PC-9 (cell line): ENCODE measurements at regions not wholly inside any gene's neighbourhood (a gene's known extent, or its start where the extent isn't known, plus 50 kb on each side); places are given as distances from the start of the nearest gene placed in this dataset.

ENCODE experiments used
- BruUV-seq: library from RNA; stranded (reverse); fragments of 400-500 nt; replicated peaks from 2 replicates; lab custom pipeline; 2021; lab: Mats Ljungman, UMichigan
- CTCF ChIA-PET: fragments of 300-600 bp; sonication (Branson Sonifier 250); formaldehyde crosslinking; loops from one replicate; lab custom pipeline; 2022; ENCODE audit warnings: antibody characterized with exemption; lab: Charles Lee
- POLR2A ChIA-PET: fragments of 300-600 bp; sonication (Branson Sonifier 250); formaldehyde crosslinking; loops from one replicate; lab custom pipeline; 2022; ENCODE audit warnings: antibody characterized with exemption; ENCODE audit not compliant: unreplicated experiment; lab: Charles Lee
- DNase-seq, 2 experiments: peaks; one replicate each; pipeline versions ENCODE4 v3.0.0 to v3.0.0-alpha.2; 2015 to 2022; ENCODE audit warnings: mixed read lengths in 1 of 2
- H2AFZ ChIP-seq: fragments of 200-600 bp; sonication (generic); 2 replicates; pipeline ENCODE4 v1.8.1; 2017; ENCODE audit warnings: antibody characterized with exemption
- H3F3A ChIP-seq: fragments of 200-600 bp; sonication (generic); 2 replicates; pipeline ENCODE4 v1.8.1; 2017; ENCODE audit warnings: antibody characterized with exemption, mild to moderate bottlenecking, low read depth; ENCODE audit not compliant: insufficient read depth
- H3K27ac ChIP-seq: fragments of 200-600 bp; sonication (generic); 2 replicates; pipeline ENCODE4 v1.6.1; 2016; ENCODE audit warnings: mixed run types
- H3K27me3 ChIP-seq: fragments of 200-600 bp; sonication (generic); 2 replicates; pipeline ENCODE4 v1.6.1; 2016; ENCODE audit warnings: low read depth, mixed run types; ENCODE audit not compliant: insufficient read depth
- H3K36me3 ChIP-seq: fragments of 200-600 bp; sonication (generic); 2 replicates; pipeline ENCODE4 v1.6.1; 2016; ENCODE audit warnings: low read depth, mixed run types
- H3K4me1 ChIP-seq: fragments of 200-600 bp; sonication (generic); replicated peaks from 2 replicates; pipeline ENCODE4 v1.6.1; 2016; ENCODE audit warnings: mixed run types; ENCODE audit not compliant: insufficient read depth
- H3K4me2 ChIP-seq: fragments of 200-600 bp; sonication (generic); 2 replicates; pipeline ENCODE4 v1.6.1; 2017; ENCODE audit warnings: mixed run types
- H3K4me3 ChIP-seq: fragments of 200-600 bp; sonication (generic); 2 replicates; pipeline ENCODE4 v1.6.1; 2016; ENCODE audit warnings: mixed run types
- H3K79me2 ChIP-seq: fragments of 200-600 bp; sonication (generic); 2 replicates; pipeline ENCODE4 v1.6.1; 2017; ENCODE audit warnings: low read depth, mixed run types
- H3K9me2 ChIP-seq: fragments of 200-600 bp; sonication (generic); 2 replicates; pipeline ENCODE4 v1.8.1; 2017; ENCODE audit warnings: mild to moderate bottlenecking; ENCODE audit not compliant: insufficient read depth
- H3K9me3 ChIP-seq: fragments of 200-600 bp; sonication (generic); 2 replicates; pipeline ENCODE4 v1.8.1; 2016; ENCODE audit warnings: low read depth; ENCODE audit not compliant: insufficient read depth
- H4K20me1 ChIP-seq: fragments of 200-600 bp; sonication (generic); 2 replicates; pipeline ENCODE4 v1.8.1; 2017; ENCODE audit not compliant: insufficient read depth
- EZH2 ChIP-seq: fragments of 200-600 bp; sonication (generic); IDR thresholded peaks from 2 replicates; pipeline ENCODE4 v1.8.0; 2017; ENCODE audit warnings: antibody characterized with exemption, low read depth
- intact Hi-C: fragments of 100-400 bp; cut with micrococcal nuclease; formaldehyde crosslinking; loops from one replicate; pipeline ENCODE4 v1.10.0; 2022; ENCODE audit not compliant: unreplicated experiment
- TF ChIP-seq, protein P1 (sequence below): fragments of 200-600 bp; sonication (generic); conservative IDR thresholded peaks from 2 replicates; pipeline ENCODE4 v1.6.1; 2017; ENCODE audit warnings: mixed run types, antibody characterized with exemption, mild to moderate bottlenecking, moderate library complexity

DNA sequence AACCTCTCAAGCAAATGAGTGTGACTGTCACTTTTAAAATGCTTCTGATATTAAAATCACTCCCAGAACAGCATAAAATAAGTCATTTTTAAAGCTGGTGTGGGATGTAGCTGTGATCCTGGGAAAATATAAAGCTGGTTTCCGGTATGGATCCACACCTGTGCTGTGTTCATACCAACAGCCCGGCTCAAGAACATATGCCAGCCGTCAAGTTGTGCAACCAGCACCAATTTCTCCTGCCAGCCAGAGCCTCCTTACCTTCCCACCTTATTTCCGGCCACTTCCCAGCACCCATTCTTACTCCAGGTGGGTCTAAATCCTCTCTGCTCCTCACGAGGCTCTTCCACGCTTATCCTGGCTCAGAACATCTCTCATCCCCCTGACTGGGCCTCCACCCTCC, 50.9 kb upstream of the RPS6KA2 start:
- Histone ChIP-seq H3K79me2 (no peaks in the 10 kb centered on the region), H3K4me2 (peak overlapping the region; percentile 62), H3K4me1 (peaks cover 38% of the 10 kb centered on the region), H2AFZ (no peak overlapping the region), H3K9me2 (no peaks in the 10 kb centered on the region), H3F3A (peaks cover 10% of the 10 kb centered on the region; the same call in 1 of the 2 replicates), H4K20me1 (no peaks in the 10 kb centered on the region), H3K36me3 (no peaks in the 10 kb centered on the region), H3K9me3 (no peaks in the 10 kb centered on the region), H3K27me3 (no peaks in the 10 kb centered on the region), H3K27ac (peak overlapping the region; percentile 84), H3K4me3 (no peak overlapping the region)
- intact Hi-C loops: loop anchor here (1.0 to 2.0 kb wide), 2 partner anchors 51 to 122 kb away; partner anchors contain the start of gene RPS6KA2
- CTCF ChIA-PET: interaction anchor here (0.7 kb wide), 1 partner anchor 70 kb away, joined by 6 read pairs; no protein-coding TSS in a partner anchor
- TF ChIP-seq, protein P1, sequence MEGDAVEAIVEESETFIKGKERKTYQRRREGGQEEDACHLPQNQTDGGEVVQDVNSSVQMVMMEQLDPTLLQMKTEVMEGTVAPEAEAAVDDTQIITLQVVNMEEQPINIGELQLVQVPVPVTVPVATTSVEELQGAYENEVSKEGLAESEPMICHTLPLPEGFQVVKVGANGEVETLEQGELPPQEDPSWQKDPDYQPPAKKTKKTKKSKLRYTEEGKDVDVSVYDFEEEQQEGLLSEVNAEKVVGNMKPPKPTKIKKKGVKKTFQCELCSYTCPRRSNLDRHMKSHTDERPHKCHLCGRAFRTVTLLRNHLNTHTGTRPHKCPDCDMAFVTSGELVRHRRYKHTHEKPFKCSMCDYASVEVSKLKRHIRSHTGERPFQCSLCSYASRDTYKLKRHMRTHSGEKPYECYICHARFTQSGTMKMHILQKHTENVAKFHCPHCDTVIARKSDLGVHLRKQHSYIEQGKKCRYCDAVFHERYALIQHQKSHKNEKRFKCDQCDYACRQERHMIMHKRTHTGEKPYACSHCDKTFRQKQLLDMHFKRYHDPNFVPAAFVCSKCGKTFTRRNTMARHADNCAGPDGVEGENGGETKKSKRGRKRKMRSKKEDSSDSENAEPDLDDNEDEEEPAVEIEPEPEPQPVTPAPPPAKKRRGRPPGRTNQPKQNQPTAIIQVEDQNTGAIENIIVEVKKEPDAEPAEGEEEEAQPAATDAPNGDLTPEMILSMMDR: no peak
- TF ChIP-seq EZH2: no peak
- BruUV-seq: no TSS peak
- POLR2A ChIA-PET: no interaction called here
- no peak for DNase-seq
